HFF-Myc (cell line): ENCODE measurements at regions not wholly inside any gene's neighbourhood (a gene's known extent, or its start where the extent isn't known, plus 50 kb on each side); places are given as distances from the start of the nearest gene placed in this dataset.

ENCODE experiments used
- DNase-seq: peaks from one replicate; pipeline ENCODE4 v3.0.0-alpha.2; 2011; ENCODE audit warnings: low read depth; ENCODE audit errors: extremely low read depth
- H3K4me3 ChIP-seq: replicated peaks from 2 replicates; pipeline ENCODE4 v1.5.1; 2011; ENCODE audit warnings: low read depth, mild to moderate bottlenecking, control low read depth, low read length
- TF ChIP-seq, protein P1 (sequence below): IDR thresholded peaks from 2 replicates; pipeline ENCODE4 v1.5.1; 2012; ENCODE audit warnings: mild to moderate bottlenecking, low read depth, low read length, control low read depth; ENCODE audit errors: missing control alignments

DNA sequence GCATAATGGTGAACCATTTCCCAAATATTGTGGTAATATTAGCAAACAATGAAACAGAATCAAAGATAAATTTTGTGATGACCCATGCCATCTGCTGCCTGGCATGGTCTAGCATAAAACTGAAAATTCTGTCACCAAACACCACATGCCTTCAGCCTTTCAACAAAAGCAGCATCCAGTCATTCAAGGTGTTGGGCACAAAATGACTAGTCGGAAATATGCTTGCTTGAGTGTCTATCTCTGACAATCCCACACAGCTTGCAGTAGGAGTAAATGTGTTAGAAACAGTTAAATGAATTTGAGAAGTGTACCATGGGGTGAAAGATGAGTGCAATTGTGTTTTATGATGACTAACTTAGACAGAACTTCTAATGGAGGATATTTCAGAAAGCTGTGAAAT, 61.7 kb upstream of the CDIN1 start:
- DNase-seq, result no peak
- TF ChIP-seq, protein P1, sequence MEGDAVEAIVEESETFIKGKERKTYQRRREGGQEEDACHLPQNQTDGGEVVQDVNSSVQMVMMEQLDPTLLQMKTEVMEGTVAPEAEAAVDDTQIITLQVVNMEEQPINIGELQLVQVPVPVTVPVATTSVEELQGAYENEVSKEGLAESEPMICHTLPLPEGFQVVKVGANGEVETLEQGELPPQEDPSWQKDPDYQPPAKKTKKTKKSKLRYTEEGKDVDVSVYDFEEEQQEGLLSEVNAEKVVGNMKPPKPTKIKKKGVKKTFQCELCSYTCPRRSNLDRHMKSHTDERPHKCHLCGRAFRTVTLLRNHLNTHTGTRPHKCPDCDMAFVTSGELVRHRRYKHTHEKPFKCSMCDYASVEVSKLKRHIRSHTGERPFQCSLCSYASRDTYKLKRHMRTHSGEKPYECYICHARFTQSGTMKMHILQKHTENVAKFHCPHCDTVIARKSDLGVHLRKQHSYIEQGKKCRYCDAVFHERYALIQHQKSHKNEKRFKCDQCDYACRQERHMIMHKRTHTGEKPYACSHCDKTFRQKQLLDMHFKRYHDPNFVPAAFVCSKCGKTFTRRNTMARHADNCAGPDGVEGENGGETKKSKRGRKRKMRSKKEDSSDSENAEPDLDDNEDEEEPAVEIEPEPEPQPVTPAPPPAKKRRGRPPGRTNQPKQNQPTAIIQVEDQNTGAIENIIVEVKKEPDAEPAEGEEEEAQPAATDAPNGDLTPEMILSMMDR, result no peak
- H3K4me3 ChIP-seq, result no peak overlapping the region

DNA sequence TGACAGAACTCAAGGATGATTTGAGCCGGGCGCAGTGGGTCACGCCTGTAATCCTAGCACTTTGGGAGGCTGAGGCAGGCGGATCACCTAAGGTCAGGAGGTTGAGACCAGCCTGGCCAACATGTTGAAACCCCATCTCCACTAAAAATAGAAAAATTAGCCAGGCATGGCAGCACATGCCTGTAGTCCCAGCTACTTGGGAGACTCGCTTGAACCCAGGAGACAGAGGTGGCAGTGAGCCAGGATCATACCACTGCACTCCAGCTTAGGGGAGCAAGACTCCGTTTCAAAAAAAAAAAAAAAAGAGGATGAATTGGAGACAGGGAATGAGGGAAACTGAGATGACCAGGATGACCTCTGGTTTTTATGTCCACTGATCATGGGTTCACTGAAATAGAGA, 60.4 kb upstream of the CDIN1 start:
- no peak overlapping the region for H3K4me3 ChIP-seq
- TF ChIP-seq, protein P1, result no peak
- no peak for DNase-seq

DNA sequence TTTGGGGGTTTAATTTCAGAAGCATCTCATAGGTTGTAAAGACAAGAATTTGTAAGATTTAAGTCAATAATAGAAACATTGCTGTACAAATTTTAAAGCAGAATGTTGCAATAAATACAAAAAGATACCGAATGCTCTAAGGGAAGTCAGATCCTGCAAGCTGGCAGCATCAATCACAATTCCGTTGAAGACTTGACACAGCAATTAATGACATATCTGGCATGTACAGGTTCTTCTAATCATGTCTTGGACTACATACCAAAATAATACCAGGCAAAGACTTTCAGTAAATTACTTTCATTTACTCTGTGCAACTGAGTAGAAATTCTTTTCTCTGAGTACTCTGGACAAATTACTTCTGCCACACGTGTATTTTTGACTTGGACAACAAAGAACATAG, 54.0 kb upstream of the CDIN1 start:
- no peak for DNase-seq
- TF ChIP-seq, protein P1, result no peak
- H3K4me3 ChIP-seq, result no peak overlapping the region

DNA sequence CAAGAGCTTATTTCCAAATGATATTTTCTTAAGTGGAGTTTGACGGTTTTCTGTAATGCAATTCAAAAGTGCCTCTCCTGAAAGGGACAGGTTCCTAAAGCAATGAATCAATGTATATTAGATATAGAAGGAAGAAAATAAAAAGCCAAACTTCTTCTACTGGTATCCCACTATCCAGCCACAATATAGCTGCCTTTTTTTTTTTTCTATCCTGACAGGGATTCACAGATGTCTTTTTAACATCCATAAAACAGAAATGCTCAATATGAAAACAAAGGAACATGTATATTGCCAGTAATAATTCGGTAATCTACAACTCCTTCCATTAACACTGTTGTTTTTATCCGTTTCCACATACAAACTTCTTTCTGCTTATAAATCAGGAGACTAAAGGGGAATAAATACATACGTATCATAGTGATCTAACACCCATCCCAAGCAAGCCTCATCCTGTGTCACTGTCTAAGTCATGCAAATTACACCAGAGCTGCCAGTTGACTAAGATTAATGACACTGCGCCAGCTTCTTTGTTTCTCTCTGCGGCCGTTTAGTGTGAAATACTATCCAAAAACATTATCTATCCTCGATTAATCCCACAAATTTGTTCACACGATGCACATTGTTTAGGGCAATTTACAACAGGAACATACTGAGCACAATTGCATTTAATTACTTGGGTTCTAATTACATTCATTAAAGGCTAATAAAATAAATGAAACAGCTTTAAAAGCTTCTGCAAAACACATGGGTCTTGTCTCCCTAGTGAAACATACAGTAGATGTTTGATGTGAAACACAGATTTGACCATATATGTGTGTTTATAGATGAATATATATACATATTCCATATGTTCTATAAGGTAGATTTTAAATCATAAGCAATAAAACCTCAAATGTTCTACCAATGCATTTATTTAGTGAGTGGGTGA, 51.9 kb upstream of the CDIN1 start:
- TF ChIP-seq, protein P1, result no peak
- DNase-seq, result no peak
- no peak overlapping the region for H3K4me3 ChIP-seq

DNA sequence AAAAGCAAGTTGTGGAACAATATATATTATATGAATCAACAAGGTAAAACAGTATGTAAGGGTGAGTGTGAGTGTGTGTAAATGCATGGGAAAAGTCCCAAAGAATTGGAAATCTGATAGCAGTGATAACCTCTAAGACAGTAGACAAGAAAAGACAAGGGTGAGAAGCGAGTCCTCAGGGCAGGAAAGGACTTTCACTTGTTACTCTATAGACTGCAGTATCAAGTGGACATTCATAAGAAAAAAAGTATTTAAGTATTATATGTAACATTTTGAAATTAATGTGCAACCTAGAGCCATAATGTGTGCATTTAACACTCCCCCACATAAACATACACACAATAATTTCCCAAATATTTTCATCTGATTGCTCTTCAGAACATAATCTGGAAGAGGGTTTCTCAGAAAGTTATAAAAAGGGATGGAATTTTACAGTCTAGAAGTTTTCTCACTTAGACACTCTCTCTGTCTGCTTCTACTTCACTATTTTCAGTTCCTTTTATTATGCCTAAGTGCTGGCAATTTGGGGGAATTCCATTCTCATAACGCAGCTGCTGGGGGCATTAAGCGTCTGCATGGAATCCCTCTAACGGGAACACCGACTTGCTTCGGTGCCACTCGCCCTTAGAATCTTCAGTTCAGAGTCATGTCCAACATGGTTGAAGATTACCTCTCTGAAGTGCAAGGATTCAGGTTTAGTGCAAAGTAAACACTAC, 50.0 kb upstream of the CDIN1 start:
- no peak for DNase-seq
- H3K4me3 ChIP-seq, result no peak overlapping the region
- TF ChIP-seq, protein P1, result no peak
